Smooth muscle cell (in vitro differentiated cells): ENCODE measurements at regions not wholly inside any gene's neighbourhood (a gene's known extent, or its start where the extent isn't known, plus 50 kb on each side); places are given as distances from the start of the nearest gene placed in this dataset.
"Not testable (repeated sequence)": the region's sequence is repeated elsewhere in the genome, so short reads cannot be mapped to it uniquely, and the experiment has no call there.

Experiments used
- DNase-seq: peaks from one replicate; lab custom pipeline; 2025; ENCODE audit not compliant: unreplicated experiment; lab: John Stamatoyannopoulos, UW
- H2AFZ ChIP-seq: fragments of 200-600 bp; sonication (generic); 2 replicates; pipeline ENCODE4 v1.6.0; 2016; ENCODE audit warnings: antibody characterized with exemption, low read depth, mild to moderate bottlenecking
- H3F3A ChIP-seq: fragments of 200-600 bp; sonication (generic); 2 replicates; pipeline ENCODE4 v1.6.0; 2017; ENCODE audit warnings: antibody characterized with exemption, low read depth
- H3K27ac ChIP-seq: fragments of 200-600 bp; sonication (generic); 2 replicates; pipeline ENCODE4 v1.5.1; 2016; ENCODE audit warnings: low read depth, mild to moderate bottlenecking
- H3K27me3 ChIP-seq: fragments of 200-600 bp; sonication (generic); 2 replicates; pipeline ENCODE4 v1.6.1; 2016; ENCODE audit warnings: low read depth, mild to moderate bottlenecking
- H3K36me3 ChIP-seq: fragments of 200-600 bp; sonication (generic); 2 replicates; pipeline ENCODE4 v1.5.1; 2016; ENCODE audit warnings: low read depth
- H3K4me1 ChIP-seq: fragments of 200-600 bp; sonication (generic); 2 replicates; pipeline ENCODE4 v1.5.1; 2016; ENCODE audit warnings: low read depth
- H3K4me2 ChIP-seq: fragments of 200-600 bp; sonication (generic); 2 replicates; pipeline ENCODE4 v1.6.0; 2016; ENCODE audit warnings: mild to moderate bottlenecking
- H3K4me3 ChIP-seq: fragments of 200-600 bp; sonication (generic); 2 replicates; pipeline ENCODE4 v1.5.1; 2016; ENCODE audit warnings: mild to moderate bottlenecking
- H3K79me2 ChIP-seq: fragments of 200-600 bp; sonication (generic); 2 replicates; pipeline ENCODE4 v1.6.0; 2016; ENCODE audit warnings: low read depth, mild to moderate bottlenecking
- H3K9ac ChIP-seq: fragments of 200-600 bp; sonication (generic); 2 replicates; pipeline ENCODE4 v1.6.0; 2016; ENCODE audit warnings: low read depth
- H3K9me3 ChIP-seq: fragments of 200-600 bp; sonication (generic); replicated peaks from 2 replicates; pipeline ENCODE4 v1.5.1; 2016; ENCODE audit warnings: low read depth
- H4K20me1 ChIP-seq: fragments of 200-600 bp; sonication (generic); 2 replicates; pipeline ENCODE4 v1.6.0; 2016; ENCODE audit warnings: low read depth
- CTCF ChIP-seq: fragments of 200-600 bp; sonication (generic); IDR thresholded peaks from 2 replicates; pipeline ENCODE4 v1.5.1; 2017; ENCODE audit warnings: borderline replicate concordance, mild to moderate bottlenecking, antibody characterized with exemption; ENCODE audit not compliant: insufficient read depth, poor library complexity, severe bottlenecking
- WGBS: methylation state at CpG from one replicate; pipeline ENCODE4 v1.1.7; 2016; ENCODE audit warnings: low lambda C conversion rate; 5-methylcytosine and 5-hydroxymethylcytosine counted together

GRCh38 chr16:73955255-73955654 is 341.4 kb upstream of the PSMD7 start:
- Histone ChIP-seq H3K4me1 (no peaks in the 10 kb centered on the region), H3K9me3 (no peaks in the 10 kb centered on the region), H3F3A (no peaks in the 10 kb centered on the region), H3K27me3 (no peaks in the 10 kb centered on the region), H4K20me1 (no peaks in the 10 kb centered on the region), H3K9ac (no peak overlapping the region), H3K36me3 (no peaks in the 10 kb centered on the region), H3K27ac (no peak overlapping the region), H3K79me2 (no peaks in the 10 kb centered on the region), H3K4me3 (peak overlapping the region; percentile 12), H2AFZ (peak overlapping the region; percentile 42), H3K4me2 (peak overlapping the region; percentile 27)
- TF ChIP-seq CTCF = no peak
- 90% methylated on average over 1 of the region's 1 CpG for WGBS
- no peak for DNase-seq

GRCh38 chr16:73951481-73951880 is 345.1 kb upstream of the PSMD7 start:
- H3K4me1 ChIP-seq = no peaks in the 10 kb centered on the region
- H3K36me3 ChIP-seq = no peaks in the 10 kb centered on the region
- peak overlapping the region; percentile 13 for H3K4me2 ChIP-seq
- no peak for DNase-seq
- TF ChIP-seq CTCF = no peak
- no peaks in the 10 kb centered on the region for H3F3A ChIP-seq
- no peak overlapping the region for H3K9ac ChIP-seq
- H2AFZ ChIP-seq = no peak overlapping the region
- H3K27ac ChIP-seq = peak overlapping the region; percentile 10
- no peaks in the 10 kb centered on the region for H3K79me2 ChIP-seq
- H3K9me3 ChIP-seq = no peaks in the 10 kb centered on the region
- WGBS = 29% methylated on average over 3 of the region's 3 CpGs
- H3K27me3 ChIP-seq = no peaks in the 10 kb centered on the region
- H4K20me1 ChIP-seq = no peaks in the 10 kb centered on the region
- H3K4me3 ChIP-seq = no peak overlapping the region

- 36% methylated on average over 7 of the region's 7 CpGs for WGBS
- no peak for TF ChIP-seq CTCF
- Histone ChIP-seq H2AFZ (no peak overlapping the region), H3K4me1 (no peaks in the 10 kb centered on the region), H3K27me3 (no peaks in the 10 kb centered on the region), H3K9ac (no peak overlapping the region), H4K20me1 (no peaks in the 10 kb centered on the region), H3F3A (no peaks in the 10 kb centered on the region), H3K9me3 (no peaks in the 10 kb centered on the region), H3K36me3 (no peaks in the 10 kb centered on the region), H3K27ac (peak overlapping the region; percentile 22), H3K4me2 (peak overlapping the region; percentile 54), H3K4me3 (no peak overlapping the region), H3K79me2 (no peaks in the 10 kb centered on the region)
- DNase-seq = no peak
These were observed 346.9 kb upstream of the PSMD7 start for GRCh38 chr16:73949574-73950320.

GRCh38 chr16:73945631-73946030 is 351.0 kb upstream of the PSMD7 start:
- no peaks in the 10 kb centered on the region for H3K79me2 ChIP-seq
- H3K9me3 ChIP-seq = no peaks in the 10 kb centered on the region
- no peaks in the 10 kb centered on the region for H3K4me1 ChIP-seq
- no peak for DNase-seq
- 50% methylated on average over 4 of the region's 4 CpGs for WGBS
- H3K27ac ChIP-seq = no peak overlapping the region
- H3K4me3 ChIP-seq = no peak overlapping the region
- H2AFZ ChIP-seq = no peak overlapping the region
- H3K4me2 ChIP-seq = no peak overlapping the region
- no peak overlapping the region for H3K9ac ChIP-seq
- no peaks in the 10 kb centered on the region for H3F3A ChIP-seq
- no peak for TF ChIP-seq CTCF
- no peaks in the 10 kb centered on the region for H4K20me1 ChIP-seq
- no peaks in the 10 kb centered on the region for H3K27me3 ChIP-seq
- H3K36me3 ChIP-seq = no peaks in the 10 kb centered on the region

GRCh38 chr16:73943184-73943583 is 353.4 kb upstream of the PSMD7 start:
- not testable (repeated sequence) for H3K9ac ChIP-seq, H3K4me3 ChIP-seq, H3K36me3 ChIP-seq, H3K9me3 ChIP-seq, H3K4me1 ChIP-seq, H3K4me2 ChIP-seq, H4K20me1 ChIP-seq, H3K27me3 ChIP-seq, H3K79me2 ChIP-seq, H3F3A ChIP-seq, H3K27ac ChIP-seq, H2AFZ ChIP-seq, DNase-seq
- WGBS = 88% methylated on average over 11 of the region's 11 CpGs
